GM18511 (cell line): ENCODE measurements at regions not wholly inside any gene's neighbourhood (a gene's known extent, or its start where the extent isn't known, plus 50 kb on each side); places are given as distances from the start of the nearest gene placed in this dataset.
A peak's percentile ranks its signal among the peaks of the same experiment; 100 is the strongest.
"Not testable (repeated sequence)": the region's sequence is repeated elsewhere in the genome, so short reads cannot be mapped to it uniquely, and the experiment has no call there.

Experiments
- ATAC-seq: cut with Tn5 transposase; IDR thresholded peaks from one replicate; pipeline ENCODE4 v1.9.1; 2021; ENCODE audit warnings: mild to moderate bottlenecking, moderate library complexity; ENCODE audit not compliant: unreplicated experiment

DNA sequence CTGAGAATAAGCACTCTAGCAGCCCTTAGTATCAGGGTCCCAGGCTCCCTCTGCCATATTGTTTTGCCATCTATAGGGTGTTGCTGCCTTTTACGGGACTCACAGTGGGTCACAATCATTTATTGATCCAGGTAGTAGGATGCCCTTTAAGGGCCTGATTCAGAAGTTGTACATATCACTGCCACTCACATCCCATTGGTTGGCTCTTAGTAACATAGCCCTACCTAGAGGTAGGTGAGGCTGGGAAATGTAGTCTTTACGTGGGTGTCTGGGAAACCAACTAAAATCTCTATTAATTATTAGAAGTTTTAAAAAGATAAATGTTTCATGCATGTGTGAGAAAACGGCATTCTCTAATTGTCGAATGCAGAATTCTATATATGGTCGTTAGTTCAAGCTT, 78.8 kb upstream of the ATP5PO start:
- no peak for ATAC-seq

DNA sequence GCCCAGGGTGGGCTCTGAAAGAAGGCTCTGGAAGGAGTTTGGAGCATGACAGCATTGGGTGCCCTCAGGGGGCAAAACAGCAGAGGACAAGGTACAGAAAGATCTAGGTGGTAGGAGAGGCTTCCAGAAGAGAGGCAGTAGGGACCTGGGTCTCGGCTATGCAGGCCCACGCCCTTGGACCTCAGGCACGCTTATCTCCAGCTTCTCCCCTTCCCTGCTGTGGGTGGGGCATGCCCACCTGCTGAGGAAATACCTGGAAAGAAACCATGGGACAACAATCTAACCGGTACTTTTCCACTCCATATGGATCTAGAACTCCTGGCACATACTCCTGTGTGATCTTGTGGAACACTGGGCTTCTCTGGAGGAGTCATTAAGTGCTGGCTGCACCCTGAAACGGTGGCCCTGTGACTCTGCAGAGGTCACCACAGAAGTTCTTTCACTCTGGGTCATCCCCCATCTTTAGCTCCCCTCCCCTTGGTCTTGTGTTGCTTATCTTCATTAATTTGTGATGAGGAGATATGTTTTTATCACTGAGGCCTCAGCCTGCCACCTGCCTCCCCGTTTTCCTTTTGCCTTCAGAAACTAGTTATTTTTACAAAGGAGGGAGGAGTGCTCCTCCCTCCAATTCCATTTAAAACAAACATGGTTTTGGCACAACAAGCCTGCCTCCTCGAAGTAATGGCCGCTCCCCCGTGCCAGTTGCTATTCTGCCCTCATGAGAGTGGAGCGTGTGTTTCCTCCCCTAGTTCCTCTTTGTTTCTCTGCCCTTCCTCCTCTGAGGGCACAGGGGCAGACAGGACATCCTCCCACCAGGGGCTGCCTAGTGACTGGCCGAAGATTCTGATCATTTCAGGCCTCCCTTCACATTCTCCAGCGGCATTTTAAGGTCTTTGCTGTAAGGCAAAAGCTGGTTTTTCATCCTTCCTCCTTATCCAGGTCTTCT, 78.0 kb upstream of the ATP5PO start:
- ATAC-seq, result no peak

DNA sequence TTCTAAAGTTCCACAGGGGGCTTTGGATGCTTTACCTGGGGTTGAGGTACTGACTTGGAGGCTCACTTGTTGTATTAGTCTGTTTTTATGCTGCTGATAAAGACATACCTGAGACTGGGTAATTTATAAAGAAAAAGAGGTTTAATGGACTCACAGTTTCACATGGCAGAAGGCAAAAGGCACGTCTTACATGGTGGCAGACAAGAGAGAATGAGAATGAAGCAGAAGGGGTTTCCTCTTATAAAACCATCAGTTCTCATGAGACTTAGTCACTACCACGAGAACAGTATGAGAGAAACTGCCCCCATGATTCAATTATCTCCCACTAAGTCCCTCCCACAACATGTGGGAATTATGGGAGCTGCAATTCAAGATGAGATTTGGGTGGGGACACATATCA, 76.8 kb upstream of the ATP5PO start:
- ATAC-seq, result not testable (repeated sequence)

DNA sequence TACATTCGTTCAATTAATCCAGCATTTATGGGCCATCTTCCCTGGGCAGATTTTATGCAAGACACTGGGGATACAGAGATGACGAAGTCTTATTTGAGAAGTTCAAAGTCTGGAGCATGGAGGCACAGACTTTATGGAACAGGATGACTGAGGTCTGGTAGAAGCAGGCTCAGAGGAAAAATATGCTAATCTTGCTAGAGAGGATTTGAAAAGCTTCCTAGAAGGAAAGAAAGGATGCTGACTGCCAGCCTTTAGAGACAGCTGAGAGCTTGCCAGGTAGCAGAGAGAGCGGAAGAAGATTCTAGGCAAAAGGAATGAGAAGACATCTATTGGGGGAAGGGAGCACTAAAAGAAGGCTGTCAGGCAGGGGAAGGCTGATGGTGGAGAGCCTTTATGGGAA, 75.5 kb upstream of the ATP5PO start:
- ATAC-seq, result no peak

DNA sequence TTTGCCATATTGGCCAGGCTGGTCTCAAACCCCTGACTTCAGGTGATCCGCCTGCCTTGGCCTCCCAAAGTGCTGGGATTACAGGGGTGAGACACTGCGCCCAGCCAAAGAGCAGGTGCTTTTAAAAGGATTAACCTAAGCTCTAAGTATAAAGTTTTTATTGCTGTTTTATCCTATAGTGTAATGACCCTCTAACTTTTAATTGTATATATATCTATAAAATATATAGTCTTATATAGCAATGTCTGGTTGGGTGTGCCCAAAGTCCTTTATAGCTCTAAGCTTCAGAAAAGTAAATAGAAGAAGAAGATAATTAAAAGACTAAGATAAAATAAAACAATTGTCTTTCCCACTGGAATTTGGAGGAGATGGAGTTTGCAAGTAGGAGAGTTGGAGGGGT, 73.8 kb upstream of the ATP5PO start:
- no peak for ATAC-seq

DNA sequence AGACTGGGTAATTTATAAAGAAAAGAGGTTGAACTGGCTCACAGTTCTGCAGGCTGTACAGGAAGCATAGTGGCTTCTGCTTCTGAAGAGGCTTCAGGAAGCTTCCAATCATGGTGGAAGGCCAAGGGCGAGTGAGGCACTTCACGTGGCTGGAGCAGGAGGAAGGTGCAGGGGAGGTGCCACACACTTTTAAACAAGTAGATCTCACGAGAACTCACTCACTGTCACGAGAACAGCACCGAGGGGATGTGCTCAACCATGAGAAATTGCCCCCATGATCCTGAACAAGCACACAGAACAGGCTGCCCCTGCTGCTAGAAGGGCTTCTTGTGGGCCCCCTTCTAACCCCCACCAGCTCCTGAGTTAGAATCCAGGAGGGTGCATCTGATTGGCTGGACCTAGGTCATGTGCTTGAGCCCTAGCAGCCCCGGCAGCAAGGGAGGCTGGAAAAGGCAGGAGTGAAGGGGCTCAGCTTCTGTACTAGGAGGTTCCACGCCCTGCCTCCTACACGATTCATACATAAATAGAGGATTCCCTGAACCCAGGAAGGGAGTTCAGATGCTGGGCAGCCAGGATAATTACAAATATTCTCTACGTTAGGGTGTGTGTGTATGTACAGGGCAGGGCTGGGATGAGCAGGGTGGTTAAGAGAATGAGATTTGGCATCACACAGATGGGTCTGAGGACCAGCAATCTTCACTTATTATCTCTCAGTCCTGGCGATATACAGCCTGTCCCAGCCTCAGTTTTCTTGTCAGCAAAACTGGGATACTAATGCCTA, 72.8 kb upstream of the ATP5PO start:
- ATAC-seq, result no peak

DNA sequence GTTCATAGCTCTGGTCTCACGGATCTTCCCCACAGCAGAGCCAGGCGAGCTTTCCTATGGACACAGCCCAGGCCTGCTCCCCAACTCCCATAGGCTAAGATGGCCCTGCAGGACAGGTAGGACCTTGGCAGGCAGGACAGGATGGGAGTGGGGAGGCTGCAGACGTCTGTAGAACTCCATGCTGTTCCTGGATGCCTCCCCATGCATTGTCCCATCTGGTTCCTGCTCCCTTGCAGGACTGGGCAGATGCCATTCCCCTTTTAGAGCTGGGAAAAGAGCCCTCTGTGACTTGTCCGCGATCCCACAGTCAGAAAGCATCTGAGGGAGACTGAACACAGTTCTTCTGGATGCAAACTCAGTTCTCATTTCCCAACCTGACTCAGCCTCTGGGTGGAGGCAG, 71.9 kb upstream of the ATP5PO start:
- no peak for ATAC-seq

DNA sequence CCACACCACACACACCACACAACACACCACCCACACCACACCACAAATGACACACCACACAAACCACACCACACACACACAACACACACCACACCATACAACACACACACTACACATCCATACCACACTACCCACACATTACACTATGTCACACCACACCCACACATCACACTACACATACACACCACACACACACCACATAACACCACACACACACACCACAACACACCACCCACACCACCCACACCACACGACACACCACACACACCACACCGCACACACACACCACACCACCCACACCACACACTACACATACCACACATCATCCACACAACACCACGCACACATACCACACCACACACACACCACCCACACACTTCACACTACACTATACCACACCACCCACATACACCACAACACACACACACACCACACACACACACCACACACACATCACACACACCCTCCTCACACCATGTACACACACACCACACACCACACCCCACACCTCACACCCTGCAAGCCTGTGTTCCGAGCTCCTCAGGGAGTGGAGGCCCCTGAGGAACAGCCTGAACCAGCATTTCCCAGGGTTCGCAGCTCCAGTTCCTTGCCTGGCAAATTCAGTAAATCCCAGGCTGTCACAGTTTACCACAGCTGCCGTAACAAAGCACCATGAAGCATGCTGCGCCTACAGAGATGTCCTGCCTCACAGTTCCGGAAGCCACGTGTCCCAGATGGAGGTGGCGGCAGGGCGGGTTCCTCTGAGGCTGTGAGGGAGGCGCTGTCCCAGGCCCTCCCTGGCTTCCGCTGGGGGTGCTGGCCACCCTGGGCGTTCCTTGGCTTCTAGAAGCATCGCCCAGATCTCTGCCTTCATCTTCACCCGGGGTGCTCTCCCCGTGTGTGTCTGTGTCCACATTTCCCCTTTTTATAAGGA, 69.8 kb upstream of the ATP5PO start:
- no peak for ATAC-seq

DNA sequence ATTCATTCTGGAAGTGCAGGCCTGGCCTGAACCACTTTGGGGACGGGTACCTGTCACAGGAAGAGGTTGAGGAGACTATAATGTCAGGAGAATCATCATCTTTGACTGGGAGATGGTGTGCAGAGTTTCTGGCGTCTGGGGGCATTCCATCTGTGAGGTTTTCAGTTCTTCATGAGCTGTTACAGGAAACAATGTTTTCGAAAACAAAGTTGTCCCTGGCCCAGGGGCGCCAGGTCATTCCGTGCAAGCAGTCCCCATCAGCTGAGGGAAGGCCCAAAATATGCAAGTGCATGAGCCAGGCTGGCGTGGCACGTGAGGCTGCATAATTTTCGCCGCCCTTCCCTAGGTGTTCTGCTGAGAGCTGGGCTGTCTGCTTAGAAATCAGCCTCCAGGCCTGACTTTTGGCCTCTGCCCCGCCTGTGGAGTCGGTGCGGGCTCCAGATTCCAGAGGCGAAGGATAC, 68.4 kb upstream of the ATP5PO start:
- no peak for ATAC-seq

DNA sequence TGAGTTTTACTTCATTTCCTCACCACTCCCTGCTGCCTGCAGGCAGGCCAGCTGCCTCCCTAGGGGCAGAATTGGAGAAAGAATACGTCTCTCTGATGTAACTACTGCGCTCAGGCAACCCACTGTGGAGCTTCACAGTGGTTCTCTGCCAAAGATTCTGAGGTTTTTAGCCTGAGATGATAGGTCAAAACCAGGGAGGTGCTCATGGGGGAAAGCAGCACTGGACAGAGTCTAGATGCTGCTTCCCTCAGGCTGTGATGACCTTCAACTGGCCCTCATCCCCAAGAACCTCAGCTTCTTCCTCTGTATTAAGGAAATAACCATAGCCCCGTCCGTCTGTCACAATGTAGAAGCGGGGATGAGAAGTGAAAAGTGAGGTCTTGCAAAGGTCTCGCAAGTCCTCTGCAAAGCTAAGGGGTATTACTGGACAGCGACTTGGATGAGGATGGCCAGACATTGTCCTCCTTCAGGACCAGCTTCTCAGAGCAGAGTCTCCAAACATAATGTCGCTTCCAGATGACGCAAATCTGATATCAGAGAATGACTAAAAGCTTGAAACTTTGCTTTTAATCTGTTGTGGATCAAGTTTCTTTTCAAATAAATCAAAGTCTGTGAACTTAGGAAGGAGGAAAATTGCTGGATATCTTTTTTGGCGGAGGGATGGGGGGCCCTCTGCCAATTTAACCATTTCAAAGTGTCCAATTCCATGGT, 65.9 kb upstream of the ATP5PO start:
- no peak for ATAC-seq

DNA sequence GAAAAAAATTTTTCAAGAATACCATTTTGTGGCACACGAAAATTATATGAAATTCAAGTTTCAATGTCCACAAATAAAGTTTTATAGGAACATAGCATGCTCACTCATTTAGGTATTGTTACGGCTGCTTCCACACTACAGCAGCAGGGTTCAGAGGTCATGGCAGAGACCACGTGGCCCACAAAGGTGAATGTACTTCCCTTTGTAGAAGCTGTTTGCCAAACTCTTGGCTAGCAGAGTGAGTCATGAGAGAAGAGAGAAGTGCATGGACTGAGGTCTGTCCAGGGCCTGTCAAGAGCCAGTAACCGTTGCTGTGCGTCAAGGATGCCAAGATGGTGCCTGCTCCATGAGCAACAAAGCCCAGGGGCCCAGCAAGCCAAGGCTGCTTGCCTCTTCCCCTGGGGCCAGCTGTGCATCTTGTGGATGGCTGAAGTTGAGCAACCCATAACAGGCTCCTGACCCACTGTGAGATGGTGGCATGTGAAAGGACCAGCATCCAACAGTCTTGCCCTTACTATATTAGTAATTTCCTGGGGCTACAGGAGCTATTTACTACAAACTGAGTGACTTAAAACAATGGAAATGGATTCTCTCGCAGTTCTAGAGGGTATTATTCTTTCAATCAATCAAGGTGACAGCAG, 64.8 kb upstream of the ATP5PO start:
- no peak for ATAC-seq

DNA sequence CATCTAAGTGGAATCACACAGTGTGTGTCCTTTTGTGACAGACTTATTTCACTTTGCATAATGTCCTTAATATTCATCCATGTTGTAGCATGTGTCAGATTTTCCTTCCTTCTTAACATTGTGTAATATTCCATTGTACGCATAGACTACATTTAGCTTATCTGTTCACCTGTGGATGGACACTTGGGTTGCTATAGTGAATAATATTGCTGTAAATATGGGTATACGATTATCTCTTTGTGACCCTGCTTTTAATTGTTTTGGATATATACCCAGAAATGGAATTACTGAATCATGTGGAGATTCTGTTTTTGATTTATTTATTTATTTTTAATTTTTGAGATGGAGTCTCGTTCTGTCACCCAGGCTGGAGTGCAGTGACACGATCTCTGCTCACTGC, 63.0 kb upstream of the ATP5PO start:
- ATAC-seq, result no peak

DNA sequence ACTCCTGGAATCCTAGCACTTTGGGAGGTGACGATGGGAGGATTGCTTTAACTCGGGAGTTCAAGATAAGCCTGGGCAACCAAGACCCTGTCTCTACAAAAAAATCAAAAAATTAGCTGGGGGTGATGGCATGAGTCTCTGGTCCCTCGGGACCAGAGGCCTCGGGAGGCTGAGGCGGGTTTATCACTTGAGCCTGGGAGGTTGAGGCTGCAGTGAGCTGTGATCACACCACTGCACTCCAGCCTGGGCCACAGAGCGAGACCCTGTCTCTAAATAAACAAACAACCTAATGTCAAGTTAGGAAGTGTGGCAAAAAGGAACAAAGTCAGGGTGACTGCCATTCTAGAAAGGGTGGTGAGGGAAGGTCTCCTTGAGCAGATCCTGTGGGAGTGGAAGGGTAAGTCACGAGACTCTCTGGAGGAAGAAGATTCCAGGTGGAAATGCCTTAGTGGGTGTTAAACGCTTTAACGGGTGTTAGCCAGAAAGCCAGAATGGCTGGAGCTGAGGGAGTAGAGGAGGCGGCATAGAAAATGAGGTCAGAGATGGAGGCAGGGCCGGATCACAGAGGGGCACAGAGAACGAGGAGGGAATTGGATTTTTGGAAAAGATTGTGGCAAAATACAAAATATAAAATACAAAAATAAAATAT, 62.2 kb upstream of the ATP5PO start:
- no peak for ATAC-seq

DNA sequence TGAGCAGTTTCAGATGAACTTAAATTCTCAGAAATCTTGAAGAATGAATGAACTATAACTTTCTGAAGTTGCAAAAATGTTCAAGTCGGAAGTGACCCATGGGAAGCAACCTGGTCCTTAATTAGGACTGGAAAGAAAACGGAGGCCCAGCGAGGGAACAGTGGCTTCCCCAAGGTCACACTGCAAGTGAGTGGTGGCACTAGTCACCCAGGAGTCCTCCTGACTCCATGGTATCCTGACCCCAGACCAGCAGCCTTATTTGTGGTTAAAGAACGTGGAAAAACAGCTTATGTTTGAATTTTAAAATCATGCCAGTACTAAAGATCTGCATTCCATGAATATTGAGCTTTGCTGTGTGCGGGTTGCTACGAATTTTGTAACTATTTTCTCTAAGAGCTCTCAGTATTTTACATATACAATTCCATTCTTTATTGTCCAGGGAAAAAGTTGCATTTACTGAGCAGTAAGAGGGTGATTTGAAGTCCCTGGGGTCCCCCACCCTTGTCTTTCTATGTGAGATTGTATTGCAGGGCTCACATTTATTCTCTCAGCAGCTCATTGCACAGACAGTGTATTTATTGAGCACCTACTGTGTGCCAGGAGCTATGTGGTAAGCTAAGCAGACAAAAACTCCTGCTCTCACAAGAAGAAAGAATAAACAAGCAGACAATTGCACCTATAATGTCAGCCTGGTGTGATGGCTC, 61.6 kb upstream of the ATP5PO start:
- no peak for ATAC-seq

DNA sequence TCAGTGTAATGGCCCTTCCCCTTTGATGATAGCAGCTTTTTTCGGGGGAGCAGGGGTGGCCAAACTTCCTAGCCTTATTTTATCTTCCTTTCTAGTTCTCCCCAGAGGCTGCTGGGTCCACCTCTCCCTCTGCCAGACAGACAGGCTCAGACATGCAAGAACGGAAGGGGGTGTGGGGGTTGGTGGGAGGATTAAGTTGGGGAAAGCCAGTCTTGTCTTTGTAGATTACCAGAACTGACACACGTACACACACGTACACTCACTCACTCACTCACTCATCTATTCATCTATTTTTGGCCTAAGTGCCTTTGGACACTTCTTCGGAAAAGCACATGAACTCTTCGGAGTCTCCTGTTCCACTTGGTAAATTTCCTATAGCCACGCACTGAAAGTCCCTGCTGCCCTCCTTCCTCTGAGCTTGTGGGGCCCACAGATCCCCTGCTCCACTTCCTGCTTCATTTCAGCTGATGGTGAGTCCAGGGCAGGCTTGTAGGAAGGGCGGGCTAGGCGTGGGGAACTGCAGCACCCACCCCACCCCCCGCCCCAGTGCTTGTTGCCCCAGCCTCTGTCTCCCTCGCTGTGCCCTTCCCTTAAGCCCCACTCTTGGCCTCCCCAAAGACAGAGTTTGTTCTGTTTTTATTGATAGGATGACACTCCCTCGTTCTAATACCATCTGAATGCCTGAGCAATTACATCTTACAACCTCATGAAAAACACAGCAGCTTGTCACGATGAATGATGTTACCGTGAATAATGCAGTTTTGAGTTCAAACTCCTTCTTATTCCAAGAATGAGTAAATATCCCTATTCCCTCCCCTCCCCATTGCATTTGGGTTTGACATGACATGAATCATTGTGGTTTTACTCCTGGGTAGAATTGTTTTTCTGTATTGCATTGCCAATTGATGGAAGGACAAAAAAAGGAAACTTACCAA, 60.7 kb upstream of the ATP5PO start:
- ATAC-seq, result peak; percentile 56

DNA sequence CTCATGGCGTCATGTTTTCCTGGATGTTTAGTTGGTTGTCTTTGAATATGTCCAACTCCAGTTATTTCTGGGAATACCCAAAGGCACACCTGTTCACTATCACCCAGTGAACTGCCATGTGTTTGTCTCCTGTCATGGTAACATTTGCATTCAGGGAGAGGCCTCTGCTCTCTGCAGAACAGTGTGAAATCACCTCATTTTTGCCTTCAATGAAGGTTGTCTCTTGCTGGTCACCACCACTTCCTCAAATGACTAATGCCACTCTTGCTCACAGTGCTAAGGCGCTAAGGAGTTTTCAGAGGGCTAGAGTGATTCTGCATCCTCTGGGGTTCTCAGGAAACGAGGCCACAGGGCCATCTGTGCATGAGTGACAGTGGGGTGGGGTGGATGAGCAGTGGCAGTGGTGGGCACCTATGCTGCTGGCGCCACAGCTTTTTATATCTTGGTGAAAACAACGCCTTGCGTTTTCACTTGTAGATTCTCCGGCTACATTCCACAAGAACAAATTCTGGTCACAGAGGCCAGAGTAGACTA, 60.0 kb upstream of the ATP5PO start:
- peak; percentile 89 for ATAC-seq
